IPS DF 4.7 (cell line): ENCODE measurements at regions not wholly inside any gene's neighbourhood (a gene's known extent, or its start where the extent isn't known, plus 50 kb on each side); places are given as distances from the start of the nearest gene placed in this dataset.

Experiments used
- DNase-seq: peaks from one replicate; pipeline ENCODE4 v3.0.0-alpha.2; 2013; ENCODE audit warnings: low spot score; ENCODE audit errors: extremely low read depth

DNA sequence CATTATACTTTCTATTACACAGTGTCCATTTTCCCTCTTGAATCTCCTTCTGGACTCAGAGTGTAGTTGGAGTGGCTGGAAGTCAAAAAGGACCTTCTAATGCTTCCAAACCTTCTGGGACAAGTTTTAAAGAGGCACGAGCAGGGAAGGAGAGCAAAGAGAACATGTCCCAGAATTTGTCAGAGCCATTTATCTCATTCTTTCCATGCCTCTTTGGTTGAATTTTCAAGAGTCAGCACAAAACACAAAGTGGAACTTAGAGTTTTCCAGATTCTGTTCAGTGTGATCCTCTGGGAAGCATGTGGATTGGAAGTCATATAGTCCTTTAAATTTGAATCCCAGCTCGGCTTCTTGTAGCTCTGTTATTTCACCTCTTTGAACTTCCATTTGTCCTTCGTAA lies 138.2 kb upstream of the PWP1 start:
- no peak for DNase-seq

DNA sequence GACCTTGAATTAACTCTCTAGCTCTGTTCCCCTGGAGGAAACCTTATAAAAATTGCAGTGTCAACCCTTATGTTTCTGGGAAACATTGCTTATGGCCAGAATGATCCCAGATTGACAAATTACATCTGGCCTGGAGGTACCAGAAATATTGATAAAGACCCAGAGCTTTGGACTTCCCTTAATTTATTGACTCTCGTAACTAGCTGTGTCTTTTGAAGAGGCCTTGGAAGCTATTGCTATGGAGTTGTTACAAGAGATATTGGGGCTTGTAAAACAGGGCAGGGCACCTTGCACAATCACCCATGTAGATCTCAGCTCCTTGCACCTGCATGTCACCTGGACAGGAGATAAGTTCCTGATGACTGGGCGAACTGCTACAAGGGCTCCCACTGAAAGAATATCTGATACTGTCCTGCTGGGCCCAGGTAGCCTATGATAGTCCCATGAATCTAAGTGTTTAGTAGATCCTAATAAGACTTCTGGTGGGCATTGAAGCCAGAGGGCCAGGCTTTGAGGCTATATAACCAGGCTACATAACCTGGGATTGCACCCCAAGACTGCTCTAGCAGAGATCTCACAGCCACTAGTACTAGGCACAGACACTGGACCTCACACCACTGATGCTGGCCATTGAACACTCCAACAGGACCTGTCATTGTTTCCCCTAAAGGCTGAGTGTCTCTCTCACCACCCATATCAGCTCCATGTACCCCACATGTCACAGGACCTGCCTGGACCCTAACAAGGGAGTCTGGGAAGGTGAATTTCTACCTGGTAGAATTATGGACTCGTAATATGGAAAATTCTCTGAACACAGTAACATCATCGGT lies 135.7 kb upstream of the PWP1 start:
- DNase-seq: no peak

DNA sequence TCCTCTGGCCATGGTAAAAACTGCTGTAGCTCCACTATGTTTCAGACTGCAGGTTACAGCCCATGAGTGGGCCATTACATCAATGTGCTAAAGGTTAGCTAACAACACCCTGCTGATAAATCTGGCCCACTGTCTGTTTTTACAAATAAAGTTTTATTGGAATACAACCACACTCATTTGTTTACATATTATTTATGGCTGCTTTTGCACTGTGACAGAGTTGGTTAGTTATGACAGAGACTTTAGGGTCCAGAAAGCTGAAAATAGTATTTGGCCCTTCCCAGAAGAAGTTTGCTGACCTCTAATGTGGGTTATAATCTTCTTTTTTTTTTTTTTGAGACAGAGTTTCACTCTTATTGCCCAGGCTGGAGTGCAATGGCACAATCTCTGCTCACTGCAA lies 134.2 kb upstream of the PWP1 start:
- DNase-seq: no peak

DNA sequence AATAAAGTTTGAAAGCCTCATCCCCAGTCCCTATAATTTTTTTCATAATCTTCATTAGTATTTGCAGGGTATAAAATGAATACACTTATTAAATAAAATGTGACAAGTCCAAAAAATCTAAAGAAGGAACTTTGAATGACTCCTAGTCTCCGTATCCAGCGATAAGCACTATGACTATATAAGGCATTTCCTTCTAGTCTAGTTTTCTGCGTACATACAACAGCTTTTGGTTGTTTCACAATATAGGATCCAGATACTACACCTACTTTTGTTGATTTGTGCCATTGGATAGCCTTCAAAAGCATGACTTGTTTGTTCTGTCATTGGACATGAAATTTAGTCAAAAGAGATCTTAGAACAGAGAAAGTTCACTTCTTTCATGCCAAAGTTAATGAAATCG lies 133.3 kb upstream of the PWP1 start:
- DNase-seq: no peak

DNA sequence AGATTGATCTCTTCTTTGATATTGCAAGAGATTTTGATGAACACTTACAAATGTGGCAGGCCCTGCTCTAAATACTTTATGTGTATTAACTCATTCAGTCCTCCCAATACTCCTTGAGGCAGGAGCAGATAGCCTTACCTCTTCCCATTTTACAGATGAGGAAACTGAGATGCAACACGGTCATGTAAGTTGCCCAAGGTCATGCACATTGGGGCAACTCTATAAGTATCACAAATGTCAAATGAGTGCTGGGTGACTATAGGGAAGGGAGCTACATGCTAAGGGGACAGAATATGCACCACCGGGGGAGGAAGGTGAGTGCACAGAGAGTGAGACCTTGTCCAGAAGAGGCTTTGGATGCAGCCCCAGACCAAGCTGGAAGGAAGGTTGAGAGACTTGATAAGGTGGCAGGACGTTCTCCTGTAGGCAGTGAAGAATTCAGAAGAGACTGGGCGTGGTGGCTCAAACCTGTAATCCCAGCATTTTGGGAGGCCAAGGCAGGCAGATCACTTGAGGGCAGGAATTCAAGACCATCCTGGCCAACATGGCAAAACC lies 132.3 kb upstream of the PWP1 start:
- DNase-seq: no peak

DNA sequence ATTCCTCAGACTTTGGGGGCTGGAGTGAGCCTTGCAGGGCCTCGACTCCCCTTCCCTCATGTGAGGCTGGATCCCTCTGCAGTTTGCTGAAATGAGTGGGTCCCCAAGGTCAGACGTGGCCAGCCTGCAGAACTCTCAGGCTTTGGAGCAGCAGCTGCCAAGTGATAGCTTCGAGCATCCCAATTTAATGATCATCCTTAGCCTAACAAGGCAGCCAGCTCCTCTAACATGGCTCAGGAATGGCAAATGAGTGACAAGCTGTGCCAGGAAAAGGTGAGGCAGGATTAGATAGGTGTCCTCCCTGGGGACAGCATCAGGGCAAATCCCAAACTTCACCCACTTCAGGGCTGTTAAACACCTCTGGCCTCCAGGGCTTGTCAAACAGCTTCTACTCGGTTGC lies 130.7 kb upstream of the PWP1 start:
- DNase-seq: no peak

DNA sequence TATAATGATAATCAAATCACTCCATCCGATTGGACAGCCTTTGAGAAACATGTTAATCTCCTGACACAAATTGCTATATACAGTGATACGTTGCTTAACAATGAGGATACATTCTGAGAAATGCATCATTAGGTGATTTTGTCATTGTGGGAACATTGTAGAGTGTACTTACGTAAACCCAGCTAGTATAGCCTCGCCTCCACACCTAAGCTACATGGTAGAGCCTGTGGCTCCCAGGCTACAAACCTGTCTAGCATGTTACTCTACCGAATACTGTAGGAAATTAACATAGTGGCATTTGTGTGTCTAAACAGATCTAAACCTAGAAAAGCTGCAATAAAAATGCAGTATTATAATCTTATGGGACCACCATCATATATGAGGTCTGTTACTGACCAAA lies 128.6 kb upstream of the PWP1 start:
- no peak for DNase-seq

DNA sequence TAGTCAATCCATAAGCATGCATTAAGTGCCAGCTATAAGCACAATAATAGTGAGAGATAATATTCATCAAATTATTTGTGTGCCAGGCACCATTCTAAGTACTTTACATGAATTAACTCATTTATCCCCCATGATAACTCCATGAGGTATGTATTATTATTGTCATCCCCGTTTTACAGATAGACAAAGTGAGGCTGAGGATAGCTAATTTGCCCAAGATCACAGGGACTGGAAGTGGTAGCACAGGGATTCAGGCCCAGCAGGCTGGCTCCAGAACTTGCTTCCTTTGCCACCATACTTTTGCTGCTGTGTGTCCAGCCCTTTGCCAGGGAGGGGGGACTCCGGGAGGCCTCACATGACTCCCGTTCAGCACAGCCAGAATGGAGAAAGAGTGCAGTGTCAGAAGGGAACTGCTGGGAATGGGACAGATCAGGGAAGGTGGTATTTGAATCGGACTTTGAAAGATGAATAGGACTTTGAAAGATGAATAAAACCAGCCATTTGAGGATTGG lies 128.0 kb upstream of the PWP1 start:
- DNase-seq: no peak

DNA sequence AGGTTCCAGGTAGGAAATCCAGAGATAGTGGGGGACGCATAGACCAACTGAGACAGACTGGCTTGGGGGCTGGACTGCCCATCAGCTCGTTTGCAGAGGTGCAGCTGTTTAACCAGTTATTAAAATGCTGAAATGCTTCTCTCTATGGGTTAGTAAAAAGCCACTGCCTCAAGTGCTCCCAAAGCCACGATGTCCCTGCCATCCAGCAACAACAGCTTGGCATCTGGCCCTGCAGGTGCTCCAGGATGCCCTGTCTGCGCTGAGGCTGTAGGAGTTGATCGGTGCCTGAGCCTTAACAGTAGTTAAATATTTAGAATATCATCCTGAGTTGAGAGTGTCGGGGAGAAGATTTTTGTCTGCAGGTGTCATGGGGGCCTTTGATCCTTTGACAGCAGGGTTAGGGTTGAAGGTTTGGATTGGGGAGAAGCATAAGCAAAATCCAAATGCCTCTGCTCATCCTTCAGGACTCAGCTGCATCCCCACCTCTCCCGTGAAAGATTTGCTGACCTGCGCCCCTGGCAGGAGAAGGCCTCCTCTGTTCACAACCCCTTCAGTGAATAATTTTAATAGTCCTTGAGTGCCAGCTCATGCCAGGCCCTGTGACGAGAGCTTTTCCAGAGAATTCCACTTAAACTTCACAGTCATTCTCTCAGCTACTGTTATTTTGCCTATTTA lies 127.3 kb upstream of the PWP1 start:
- DNase-seq: no peak

DNA sequence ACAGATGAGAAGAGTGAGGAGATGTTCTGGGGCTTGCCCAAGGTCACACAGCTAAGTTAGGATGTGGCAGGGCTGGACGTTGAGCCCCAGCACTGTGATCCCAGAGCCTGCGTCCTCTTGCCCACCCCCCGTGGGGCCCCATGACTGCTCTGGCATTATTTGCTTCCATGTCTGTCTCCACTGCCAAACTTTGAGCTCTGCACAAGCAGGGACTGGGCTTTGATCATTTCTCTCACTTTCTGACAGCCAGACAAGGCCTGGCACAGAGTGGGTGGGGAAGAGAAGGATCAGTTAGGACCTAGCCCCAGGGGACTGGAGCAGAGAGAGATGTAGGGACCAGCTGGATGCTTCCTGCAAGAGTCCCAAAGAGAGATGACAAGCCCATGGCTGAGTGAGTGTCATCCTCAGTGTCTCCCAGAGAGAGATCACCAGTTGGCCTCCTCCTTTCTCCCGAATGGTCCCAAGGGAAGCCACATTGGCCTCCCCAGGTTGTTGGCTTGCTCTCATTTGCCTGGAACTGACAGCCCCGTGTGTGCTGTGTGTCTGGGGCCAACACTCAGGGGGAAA lies 126.7 kb upstream of the PWP1 start:
- no peak for DNase-seq

DNA sequence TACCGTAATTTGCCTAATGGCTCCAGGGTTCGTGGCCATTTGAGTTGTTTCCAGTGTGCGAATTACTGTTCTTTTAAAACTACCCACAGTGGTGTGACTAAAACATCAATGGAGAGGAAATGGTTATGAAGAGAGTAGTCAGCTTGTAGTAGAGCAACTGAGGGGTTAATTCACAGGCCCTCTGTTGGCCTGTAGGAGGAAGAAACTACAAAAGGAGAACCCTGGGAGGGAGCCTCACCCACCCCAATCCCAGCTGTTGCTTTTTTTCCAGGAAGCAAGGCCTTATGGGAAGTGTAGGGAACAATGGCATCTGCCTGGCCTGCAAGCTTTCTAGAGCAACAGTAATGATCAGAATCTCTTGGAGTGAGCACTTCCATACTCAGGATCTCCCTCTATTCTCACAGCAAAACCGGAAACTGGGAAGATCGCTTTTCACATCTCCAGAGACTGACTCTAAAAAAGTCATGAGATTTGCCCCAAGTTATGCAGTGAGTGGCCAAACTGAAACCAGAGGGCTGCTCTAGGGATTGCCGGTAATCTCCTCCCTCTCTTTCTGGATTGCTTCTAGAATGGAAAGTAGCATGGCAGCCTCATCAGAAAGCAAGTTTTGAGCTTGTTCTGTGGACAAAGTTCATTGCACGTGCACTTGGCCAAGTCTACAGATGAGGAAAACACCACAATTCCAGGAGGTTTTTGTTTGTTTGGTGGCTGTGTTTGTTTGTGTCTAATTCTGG lies 125.3 kb upstream of the PWP1 start:
- peak; percentile 28 for DNase-seq

DNA sequence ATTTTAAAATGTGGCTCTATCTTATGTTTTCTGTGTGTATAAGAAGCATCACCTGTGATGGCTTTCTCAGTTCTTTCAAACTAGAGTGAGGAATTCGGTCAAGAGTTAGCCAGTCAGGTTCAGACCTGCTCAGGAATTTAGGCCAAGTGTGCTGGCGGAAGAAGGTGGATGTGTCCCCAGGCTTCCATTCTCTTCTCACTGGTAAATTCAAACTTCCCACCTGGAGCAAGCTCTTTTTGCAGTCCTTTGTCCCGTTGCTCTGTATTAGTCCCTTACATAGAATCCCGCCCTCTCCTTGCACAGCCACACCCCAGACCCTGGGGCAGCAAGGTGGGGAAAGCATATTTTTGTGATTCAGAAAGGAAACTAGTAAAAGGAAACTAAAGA lies 124.7 kb upstream of the PWP1 start:
- no peak for DNase-seq

DNA sequence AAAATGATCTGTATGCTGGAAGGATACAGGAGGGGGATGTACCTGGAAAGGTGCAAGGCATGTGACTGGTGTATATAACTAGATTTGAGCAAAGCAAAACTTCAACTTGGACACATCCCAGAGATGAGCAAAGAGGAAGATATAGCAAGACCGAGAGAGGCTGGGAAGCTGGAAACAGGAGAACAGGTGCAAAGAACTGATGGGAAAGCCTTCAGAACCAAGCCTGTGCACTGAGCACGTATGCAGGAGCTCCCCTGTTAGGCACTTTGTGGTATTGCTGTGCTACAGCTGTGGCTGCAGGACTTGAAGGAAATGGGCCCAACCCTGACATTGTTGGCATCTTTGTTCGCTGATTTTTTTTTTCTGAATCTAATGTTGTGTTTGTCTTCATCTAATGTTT lies 120.7 kb upstream of the PWP1 start:
- DNase-seq: peak; percentile 36

DNA sequence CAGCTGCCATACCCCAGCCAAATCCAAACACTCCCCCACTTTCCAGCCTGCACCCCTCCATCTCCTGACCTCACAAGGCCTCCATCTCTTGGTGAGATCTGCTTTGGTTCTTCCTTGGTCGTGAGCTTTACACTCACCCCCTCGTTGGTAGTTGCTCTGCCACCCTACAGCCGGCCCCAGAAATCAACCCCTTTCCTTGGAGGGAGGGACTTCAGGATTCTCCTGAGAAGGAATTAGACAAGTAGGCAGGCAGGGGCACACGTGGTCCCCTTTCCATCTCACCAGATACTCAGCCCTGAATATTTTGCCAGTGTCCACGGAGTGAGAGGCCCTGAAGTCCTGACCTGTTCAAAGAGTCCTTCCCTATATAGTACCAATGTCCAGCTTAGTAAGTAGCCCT lies 120.0 kb upstream of the PWP1 start:
- no peak for DNase-seq

DNA sequence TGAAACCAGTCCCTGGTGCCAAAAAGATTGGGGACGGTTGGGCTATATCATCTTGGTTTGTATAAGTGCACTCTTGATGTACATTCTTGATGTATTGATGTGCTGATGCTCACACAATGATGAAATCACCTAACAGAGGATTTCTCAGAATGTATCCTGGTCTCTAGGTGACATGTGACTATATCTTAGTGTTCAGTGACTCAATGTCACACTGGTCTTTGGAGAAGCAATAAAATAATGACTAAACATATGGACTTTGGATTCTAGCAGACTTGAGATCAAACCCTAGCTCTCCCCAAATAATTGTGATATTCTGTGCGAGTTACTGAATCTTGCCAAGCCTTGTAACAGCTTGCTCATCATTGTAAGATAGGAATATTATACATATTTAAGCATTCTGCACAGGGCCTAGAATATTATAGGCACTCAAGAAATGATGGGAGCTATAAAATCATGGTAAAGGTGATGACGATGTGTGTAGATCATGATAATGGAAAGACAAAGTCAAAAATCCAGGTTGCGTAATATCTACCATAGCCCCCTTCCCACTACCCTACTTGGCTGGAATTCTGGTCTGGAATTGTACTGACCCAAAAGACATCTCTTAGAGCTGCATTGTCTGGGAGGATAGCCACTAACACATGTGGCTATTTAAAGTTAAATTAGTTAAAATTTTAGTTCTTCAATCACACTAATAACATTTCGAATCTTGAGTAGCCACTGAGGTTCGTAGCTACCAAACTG lies 117.6 kb upstream of the PWP1 start:
- DNase-seq: no peak

DNA sequence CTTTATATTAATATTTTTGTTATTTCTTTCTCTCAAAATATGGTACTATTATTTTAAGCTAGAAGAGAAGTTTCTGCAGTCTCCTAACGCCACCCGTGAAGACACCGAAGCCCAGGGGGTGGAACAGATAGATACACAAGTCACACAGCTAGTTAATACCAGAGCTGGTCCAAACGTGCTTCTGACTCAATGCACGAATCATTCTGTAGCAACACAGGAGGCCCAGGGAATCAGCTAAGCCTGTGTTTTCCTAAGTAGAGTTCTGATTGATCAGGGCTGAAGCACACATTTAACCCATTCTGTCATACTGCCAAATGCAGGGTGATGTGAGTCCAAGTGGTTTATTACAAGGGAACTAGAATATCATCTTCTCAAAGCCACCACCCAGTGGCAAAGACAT lies 116.9 kb upstream of the PWP1 start:
- DNase-seq: no peak

DNA sequence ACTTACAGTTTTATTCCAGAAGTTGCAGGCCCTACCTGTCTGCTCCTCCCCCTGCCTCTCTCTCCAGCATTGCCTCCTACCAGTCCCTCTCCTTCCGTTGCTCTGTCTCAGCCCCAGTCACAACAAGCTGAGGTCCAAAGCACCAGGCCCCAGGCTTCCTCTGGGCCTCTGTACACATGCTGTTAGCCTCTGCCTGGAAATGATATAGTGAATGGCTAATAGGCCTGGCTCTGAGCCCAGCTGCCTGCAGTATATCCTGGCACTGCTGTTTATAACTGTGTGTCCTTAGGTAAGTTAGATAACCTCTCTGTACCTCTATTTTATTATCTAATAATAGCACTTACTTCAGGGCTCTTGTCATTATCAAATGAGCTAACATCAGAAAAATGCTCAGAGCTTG lies 114.9 kb upstream of the PWP1 start:
- DNase-seq: no peak

DNA sequence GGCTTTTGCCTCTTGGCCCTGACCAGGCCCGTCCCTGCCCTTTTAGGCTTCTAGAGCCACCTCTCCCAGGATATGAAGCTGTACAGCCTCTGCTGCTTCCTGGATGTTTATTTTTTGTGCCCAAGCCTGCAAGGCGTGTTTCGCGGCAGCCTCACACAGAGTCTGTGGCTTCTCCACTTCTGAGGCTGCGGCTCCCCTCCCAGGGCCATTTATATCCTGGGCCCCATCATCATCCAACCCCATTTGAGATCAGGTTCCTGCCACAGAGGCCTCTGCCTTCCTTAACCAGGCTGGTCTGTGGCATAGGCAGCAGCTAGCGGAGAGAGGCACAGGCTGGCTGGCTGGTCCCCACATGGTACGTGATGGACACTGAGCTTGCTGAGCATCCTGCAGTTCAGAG lies 114.1 kb upstream of the PWP1 start:
- DNase-seq: no peak

DNA sequence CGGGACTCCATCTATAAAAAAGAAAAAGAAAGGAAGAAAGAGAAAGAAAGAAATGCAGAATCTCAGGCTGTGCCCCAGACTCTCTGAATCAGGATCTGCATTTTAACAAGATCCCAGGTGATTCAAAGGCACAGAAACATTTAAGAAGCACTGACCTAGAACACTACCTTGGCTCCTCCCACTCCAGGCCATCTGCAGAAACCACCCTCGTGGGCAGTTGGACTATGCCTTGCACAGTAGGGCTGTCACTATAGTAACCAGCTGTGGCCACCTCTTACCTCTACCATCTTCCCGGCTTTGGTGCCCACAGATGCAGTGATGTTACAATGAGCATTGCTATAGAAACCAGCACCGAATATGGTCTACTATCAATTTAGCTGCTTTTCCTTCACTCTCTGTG lies 110.9 kb upstream of the PWP1 start:
- DNase-seq: no peak

DNA sequence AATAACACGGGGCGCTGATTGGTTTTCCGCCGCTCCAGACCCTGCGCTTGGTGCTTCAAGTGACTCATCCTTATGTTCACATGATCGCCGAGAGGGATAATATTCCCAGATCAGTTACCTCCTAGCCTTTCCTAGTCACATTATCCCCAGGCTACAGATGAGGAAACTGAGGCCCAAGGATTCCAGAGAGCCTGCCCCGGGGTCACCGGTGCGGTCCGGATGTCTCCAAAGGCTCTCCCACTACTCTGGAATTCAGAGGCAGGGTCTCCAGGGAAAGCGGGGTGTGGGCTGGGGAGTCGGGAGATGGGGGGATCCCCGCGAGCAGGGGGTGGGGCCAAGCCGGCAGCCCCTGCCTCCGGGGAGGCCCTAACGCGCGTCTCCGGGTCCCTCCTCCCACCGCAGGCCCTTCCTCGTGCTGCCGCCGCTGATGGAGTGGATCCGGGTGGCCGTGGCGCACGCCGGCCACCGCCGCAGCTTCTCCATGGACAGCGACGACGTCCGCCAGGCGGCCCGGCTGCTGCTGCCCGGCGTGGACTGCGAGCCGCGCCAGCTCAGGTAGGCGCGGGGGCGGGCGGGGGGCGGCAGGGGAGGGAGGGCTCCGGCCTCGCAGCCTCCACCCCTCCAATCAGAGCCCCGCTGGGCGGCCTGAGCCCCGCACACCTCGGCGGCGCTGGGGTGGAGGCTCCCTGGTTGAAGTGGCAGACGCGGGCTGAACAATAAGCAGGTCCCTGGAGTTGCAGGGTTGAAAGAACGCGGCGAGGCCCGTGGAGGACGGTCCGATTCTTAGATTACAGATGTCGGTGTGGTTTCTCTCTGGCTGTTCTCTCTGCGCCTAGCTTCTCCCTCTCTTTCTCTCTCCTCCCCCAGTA lies 104.6 kb upstream of the PWP1 start:
- no peak for DNase-seq
